NCI-H2227 (cell line): ENCODE measurements at regions not wholly inside any gene's neighbourhood (a gene's known extent, or its start where the extent isn't known, plus 50 kb on each side); places are given as distances from the start of the nearest gene placed in this dataset.
"Not testable (repeated sequence)": the region's sequence is repeated elsewhere in the genome, so short reads cannot be mapped to it uniquely, and the experiment has no call there.

Source experiments
- DNase-seq: peaks from one replicate; lab custom pipeline; 2025; ENCODE audit not compliant: unreplicated experiment; lab: John Stamatoyannopoulos, UW

DNA sequence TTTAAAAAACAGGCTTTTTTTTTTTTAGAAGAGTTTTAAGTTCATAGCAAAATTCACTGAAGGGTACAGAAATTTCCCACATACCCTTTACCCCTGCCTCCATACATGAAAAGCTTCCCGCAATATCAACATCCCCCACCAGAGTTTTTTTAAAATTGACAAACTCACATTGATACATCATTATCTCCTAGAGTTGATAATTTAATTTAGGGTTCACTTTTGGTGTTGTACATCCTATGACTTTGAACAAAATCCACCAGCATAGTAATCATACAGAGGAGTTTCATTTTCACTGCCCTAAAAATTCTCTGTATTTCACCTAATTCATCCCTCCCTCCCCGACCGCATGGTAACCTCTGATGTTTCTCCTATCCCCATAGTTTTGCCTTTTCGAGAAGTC is 53.6 kb upstream of the KCNK2 start:
- DNase-seq = no peak

- DNase-seq = not testable (repeated sequence)
Measured at GRCh38 chr1:215030581-215030980, 52.0 kb upstream of the KCNK2 start.

DNA sequence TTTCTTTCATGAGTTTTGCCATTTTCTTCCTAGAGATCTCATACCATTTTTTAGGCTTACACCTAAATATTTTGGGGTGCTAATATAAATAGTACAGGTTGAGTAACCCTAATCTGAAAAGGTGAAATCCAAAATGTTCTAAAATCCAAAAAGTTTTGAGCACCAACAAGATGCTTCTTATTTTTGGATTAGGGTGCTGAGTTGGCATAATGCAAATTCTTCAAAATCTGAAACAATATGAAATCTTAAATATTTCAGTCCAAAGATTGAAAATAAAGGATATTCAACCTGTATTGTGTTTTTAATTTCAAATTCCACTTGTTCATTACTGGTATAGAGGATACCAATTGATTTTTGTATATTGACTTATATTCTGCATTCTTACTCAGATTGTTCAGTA is 51.1 kb upstream of the KCNK2 start:
- no peak for DNase-seq
